ENCODE measurements at regions not wholly inside any gene's neighbourhood (a gene's known extent, or its start where the extent isn't known, plus 50 kb on each side); places are given as distances from the start of the nearest gene placed in this dataset.
"Not testable (repeated sequence)": the region's sequence is repeated elsewhere in the genome, so short reads cannot be mapped to it uniquely, and the experiment has no call there.

- DNase-seq = no peak
Measured at GRCh38 chr3:127520993-127521392, 69.5 kb downstream of the TPRA1 start.

GRCh38 chr3:127518456-127519081, 72.0 kb downstream of the TPRA1 start:
- no peak for DNase-seq

- DNase-seq = no peak
Measured at GRCh38 chr3:127512256-127512655, 78.3 kb downstream of the TPRA1 start.

GRCh38 chr3:127501177-127501576, 89.4 kb downstream of the TPRA1 start:
- no peak for DNase-seq

- DNase-seq = no peak
Measured at GRCh38 chr3:127497676-127498075, 92.9 kb downstream of the TPRA1 start.

- no peak for DNase-seq
Measured at GRCh38 chr3:127497166-127497565, 93.4 kb downstream of the TPRA1 start.

- no peak for DNase-seq
Measured at GRCh38 chr3:127495821-127496655, 94.5 kb downstream of the TPRA1 start.

- no peak for DNase-seq
Measured at GRCh38 chr3:127493924-127494646, 96.4 kb downstream of the TPRA1 start.

- no peak for DNase-seq
Measured at GRCh38 chr3:127492426-127492825, 98.1 kb downstream of the TPRA1 start.

GRCh38 chr3:127491909-127492308, 98.6 kb downstream of the TPRA1 start:
- DNase-seq = no peak

GRCh38 chr3:127491323-127491722, 99.2 kb downstream of the TPRA1 start:
- no peak for DNase-seq

- DNase-seq = not testable (repeated sequence)
Measured at GRCh38 chr3:127491024-127491305, 99.6 kb downstream of the TPRA1 start.

GRCh38 chr3:127490271-127491023, 100.1 kb downstream of the TPRA1 start:
- no peak for DNase-seq

- DNase-seq = no peak
Measured at GRCh38 chr3:127489357-127489756, 101.2 kb downstream of the TPRA1 start.

- no peak for DNase-seq
Measured at GRCh38 chr3:127488740-127489139, 101.8 kb downstream of the TPRA1 start.

- no peak for DNase-seq
Measured at GRCh38 chr3:127488141-127488672, 102.3 kb downstream of the TPRA1 start.

- DNase-seq = no peak
Measured at GRCh38 chr3:127487196-127487595, 103.3 kb downstream of the TPRA1 start.

- no peak for DNase-seq
Measured at GRCh38 chr3:127486321-127486944, 104.1 kb downstream of the TPRA1 start.

- DNase-seq = no peak
Measured at GRCh38 chr3:127485396-127486170, 105.0 kb downstream of the TPRA1 start.

- no peak for DNase-seq
Measured at GRCh38 chr3:127484601-127485388, 105.7 kb downstream of the TPRA1 start.

Data from SHP77 treated with DMSO at 0.1 percent for 48 hours (cell line).